GM08714 (cell line): ENCODE measurements at regions not wholly inside any gene's neighbourhood (a gene's known extent, or its start where the extent isn't known, plus 50 kb on each side); places are given as distances from the start of the nearest gene placed in this dataset.

Experiments
- H3K4me3 ChIP-seq: fragments of 200-500 bp; sonication (Bioruptor generic); 2 replicates; pipeline ENCODE4 v1.5.1; 2014; ENCODE audit warnings: mild to moderate bottlenecking, low read length, inconsistent platforms
- ZNF274 ChIP-seq: IDR thresholded peaks from 2 replicates; pipeline ENCODE4 v1.6.1; 2012; ENCODE audit warnings: mild to moderate bottlenecking, low read depth, low read length

DNA sequence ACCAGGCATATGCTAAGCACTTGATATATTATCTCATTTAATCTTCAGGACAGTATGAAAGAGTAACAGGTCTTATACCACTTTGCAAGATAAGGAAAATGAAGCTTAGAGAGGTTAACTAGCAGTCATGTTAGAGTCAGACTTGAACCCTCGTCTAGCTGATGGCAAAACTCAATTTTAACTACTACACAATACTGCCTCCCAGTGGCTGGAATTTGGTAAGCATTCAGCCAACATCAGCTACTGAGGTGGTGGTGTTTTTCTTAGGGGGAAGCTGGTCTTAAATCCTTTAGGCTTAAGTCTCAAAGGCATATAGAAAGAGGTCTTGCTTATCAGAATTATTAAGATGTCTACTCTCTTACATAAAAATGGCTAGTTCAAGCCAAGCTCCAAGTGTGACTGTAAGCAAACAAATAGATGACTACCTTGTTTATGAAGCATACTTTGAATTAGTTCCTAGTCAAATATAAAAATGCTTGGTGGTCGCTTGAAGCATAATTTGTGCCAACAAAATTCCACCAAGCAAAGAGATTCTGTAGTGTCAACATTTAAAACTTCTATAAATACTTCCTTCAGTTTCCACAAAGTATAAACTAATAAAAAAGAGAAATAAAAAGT, 325.4 kb upstream of the FIGN start:
- no peak overlapping the region for H3K4me3 ChIP-seq
- no peak for TF ChIP-seq ZNF274

DNA sequence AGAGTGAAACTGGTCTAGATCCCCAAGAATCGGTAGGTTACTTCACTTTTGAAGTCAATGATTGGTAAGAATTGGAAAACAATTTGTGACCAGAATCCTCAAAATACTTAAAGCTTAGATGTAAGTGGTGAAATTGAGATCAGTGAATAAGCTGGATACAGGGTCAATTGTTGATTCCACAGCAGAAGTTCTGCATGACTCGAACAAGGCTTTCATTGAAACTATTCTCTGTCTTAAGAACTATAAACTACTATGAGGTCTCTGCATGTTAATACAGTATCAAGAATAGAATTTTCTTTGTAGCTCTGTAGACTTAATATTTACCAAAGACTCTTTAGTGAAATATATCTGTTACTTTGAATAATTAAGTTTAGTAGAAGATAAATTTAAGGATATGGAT, 324.2 kb upstream of the FIGN start:
- TF ChIP-seq ZNF274: no peak
- H3K4me3 ChIP-seq: no peak overlapping the region

DNA sequence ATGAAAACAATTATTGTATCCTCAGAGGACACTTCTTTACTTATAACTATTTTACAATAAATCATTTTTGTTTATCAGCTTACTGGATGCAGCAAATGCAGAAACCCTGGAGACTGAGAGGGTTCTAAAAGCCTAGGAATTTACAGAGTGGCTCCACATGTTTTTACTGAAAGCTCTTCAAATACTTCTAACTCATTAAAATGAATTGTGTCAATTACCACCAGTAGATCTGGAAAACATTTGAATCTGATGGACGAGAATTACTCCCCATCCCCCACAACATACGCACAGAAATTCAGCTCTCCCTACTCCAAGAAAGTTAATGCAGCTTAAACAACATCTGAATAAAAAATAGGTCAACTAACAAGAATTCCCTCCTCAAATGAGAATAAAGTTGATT, 319.8 kb upstream of the FIGN start:
- no peak overlapping the region for H3K4me3 ChIP-seq
- TF ChIP-seq ZNF274: no peak

DNA sequence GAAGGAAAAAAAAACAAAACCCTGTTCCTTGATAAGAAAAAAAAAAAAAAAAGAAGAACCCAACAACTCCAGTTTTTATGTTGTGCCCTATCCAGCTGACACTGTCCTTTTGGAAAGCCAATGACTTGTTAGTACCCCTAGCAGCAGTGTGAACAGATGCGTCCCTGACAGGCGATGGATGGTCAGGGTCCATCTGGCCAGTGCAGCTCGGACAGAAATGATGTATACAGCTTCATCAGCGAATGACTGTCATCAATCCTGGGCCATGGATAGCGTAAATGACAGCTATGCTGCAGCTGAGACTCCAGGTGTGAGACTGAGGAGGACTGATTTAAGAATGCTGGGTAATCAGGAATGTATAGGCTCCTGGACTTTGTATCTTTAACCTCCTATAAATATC, 318.8 kb upstream of the FIGN start:
- H3K4me3 ChIP-seq: no peak overlapping the region
- no peak for TF ChIP-seq ZNF274

DNA sequence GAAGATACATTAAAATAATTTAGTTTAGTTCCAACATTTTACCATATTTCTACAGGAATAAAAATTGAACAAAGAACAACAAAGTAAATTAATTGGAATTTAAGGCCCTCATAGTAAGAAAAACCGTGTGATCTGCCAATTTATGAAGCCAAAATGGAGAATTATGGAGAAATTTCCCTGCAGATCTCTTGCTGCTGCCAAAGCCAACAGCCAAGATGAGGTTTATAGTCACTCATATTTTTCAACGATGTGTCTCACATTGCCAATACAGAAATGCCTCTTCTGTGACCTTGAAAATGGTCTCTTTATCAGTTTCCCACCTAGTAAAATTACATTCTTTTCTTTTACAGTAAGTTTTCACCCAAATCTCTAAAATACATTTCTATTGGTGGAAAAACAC, 317.2 kb upstream of the FIGN start:
- no peak for TF ChIP-seq ZNF274
- H3K4me3 ChIP-seq: no peak overlapping the region

DNA sequence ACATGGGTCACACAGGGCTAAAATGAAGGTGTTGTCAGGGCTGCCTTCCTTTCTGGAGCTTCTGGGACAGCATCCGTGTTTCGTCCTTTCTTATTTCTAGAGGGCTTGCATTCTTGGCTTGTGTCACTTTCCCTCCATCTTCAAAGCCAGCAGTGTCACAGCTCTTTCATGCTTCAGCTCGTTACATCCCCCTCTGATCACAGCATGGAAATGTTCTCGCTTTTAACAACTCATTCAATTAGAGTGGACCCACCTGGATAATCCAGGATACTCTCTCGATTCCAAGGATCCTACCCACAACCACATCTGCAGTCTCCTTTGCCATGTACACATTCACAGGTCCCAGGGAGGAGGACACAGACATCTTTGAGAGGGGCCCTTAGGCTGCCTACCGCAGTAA, 316.2 kb upstream of the FIGN start:
- H3K4me3 ChIP-seq: no peak overlapping the region
- no peak for TF ChIP-seq ZNF274

DNA sequence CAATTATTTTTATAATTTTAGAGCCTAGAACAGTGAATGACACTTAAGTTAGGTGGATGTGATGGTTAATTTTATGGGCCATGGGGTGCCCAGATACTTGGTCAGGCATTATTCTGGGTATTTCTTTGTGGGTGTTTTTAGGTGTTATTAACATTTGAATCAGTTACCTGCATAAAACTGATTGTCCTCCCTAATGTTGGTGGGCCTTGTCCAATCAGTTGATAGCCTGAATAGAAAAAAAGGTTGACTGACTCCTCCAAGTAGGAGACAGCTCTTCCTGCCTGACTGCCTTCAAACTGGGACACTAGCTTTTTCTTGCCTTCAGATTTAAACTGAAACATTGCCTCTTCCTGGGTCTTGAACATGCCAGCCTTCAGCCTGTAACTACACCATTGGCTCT, 312.9 kb upstream of the FIGN start:
- no peak for TF ChIP-seq ZNF274
- H3K4me3 ChIP-seq: no peak overlapping the region

DNA sequence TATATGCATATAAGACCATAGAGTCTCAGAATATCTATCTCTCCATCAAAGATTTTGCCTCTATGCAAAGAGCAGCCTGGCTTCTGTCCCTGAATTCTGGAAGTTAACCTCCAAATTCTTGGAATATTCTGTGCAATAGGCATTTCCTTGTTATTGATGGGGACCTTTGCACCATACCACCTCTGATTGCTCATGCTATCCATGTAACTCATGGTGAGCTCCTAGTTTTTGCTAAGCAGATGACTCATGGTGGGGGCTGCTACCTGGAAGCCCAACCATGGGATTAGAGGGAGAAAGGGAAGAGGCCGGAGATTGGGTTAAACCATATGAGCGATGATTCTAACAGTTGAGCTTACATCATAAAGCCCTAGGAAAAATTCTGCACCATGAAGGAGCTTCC, 310.2 kb upstream of the FIGN start:
- TF ChIP-seq ZNF274: no peak
- no peak overlapping the region for H3K4me3 ChIP-seq

DNA sequence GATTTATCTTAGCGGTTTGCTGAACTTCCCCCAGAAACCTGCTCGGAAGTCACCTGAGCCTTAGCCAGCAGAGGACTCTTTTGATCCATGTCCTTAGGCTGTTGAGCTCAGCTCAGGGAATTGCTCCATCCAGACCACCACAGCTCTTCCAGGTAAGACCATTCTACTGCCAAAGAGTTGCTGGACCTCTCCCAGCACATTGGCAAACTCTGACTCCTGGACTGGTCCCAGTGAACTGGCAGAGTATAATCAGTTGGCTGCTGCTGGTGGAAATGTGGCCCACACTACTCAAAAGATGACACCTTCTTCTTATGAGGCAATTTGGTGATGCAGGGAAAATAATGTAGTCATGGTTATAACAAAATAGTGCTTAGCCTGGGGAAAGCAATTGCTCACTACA, 308.8 kb upstream of the FIGN start:
- no peak overlapping the region for H3K4me3 ChIP-seq
- TF ChIP-seq ZNF274: no peak

DNA sequence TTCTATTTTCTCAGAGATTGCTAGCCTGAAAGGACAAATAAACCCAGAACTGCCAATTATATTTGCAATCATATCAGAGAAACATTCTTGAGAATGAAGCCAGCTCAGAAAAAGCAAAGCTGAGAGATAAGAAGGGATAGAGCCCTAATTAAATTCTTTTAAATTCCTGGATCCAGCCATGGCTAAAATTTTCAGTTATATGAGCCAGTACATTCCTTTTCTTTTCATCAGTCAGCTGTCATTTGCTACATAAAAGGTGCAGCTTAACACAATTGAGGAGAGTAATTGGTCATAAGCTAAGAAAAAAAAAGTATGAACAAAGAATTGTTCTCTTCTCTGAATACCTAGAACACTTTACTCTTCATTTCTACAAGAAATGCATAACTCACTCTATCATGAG, 303.5 kb upstream of the FIGN start:
- no peak overlapping the region for H3K4me3 ChIP-seq
- no peak for TF ChIP-seq ZNF274

DNA sequence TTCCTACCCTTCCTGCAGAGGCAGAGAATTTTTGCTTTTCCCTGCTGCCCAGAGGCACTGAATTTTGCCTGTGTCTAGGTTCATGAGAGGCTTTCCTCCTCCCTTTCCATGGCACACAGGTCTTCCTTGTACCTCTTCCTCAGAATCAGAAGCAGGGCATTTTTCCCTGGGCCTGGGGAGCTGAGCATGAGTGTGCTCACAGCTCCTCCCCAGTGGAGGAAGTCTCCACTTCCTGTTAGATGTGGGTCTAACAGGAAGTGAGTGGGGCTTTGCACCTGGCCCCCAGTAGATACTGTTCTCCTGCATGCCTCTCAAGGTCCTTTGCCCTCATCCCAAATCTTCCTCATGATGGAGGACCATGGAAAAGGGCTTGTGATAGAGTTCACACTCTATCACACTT, 297.2 kb upstream of the FIGN start:
- no peak overlapping the region for H3K4me3 ChIP-seq
- no peak for TF ChIP-seq ZNF274

DNA sequence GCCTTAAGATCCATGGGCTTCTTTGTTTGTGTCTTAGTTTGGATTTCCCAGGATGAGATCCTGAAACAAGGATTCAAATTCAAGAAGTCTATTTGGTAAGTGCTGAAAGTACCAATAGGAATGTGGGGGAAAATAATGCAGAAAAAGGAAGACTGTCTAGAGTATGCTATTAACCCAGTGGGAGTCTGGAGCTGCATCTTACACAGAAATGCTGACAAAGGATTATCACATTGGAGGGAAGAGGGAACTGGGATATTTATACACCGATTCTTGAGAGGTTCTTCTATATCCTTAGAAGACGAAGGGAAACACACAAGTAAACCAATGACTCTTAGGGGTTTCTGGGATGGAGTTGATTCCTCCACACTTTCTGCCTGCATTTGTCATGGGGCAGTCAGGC, 294.8 kb upstream of the FIGN start:
- no peak overlapping the region for H3K4me3 ChIP-seq
- TF ChIP-seq ZNF274: no peak

DNA sequence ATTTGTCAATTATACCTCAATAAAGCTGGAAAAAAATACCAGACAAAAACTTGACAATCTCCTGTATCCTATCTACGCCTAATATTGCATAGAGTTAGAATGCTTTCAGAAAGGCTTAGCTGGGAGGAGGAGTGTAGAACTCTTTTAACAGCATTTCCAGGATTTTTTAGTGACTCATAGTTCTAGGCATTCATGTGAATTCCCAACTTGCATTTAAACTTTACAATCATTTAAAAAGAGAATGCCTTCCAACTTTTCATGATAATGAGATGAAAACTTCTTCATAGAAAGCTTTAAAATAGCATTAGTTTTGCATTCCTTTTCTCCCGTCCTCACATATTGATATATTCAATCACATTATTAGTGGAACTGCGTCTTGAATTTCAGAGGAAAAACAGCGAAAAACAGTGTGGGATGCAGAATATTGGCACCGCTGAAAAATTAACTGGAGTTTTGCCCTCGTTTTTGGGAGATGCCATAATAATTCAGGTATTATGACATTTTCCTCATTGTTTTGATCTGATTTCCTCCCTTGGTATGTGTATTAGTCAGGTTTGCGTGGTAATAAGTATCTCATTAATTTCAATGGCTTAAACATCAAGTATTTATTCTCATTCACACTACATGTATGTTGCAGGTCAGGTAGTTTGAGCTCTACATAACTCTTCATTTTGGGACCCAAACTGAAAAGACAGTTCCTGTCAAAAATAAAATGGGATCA, 293.2 kb upstream of the FIGN start:
- no peak for TF ChIP-seq ZNF274

DNA sequence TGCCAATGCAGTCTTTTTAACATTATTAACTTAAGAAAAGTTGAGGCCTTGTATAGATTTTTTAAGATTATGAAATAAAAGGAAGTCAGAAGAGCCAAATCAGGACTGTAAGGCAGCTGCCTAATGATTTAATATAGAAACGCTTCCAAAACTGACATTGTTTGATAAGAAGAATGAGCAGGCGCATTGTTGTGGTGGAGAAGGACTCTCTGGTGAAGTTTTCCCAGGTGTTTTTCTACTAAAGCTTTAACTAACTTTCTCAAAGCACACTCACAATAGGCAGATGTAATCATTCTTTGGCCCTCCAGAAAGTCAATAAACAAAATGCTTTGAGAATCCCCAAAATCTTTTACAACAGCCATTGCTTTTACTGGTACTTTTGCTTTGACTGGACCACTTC, 288.6 kb upstream of the FIGN start:
- TF ChIP-seq ZNF274: no peak
- no peak overlapping the region for H3K4me3 ChIP-seq

More for the DNA sequence above, 293.2 kb upstream of the FIGN start:
- H3K4me3 ChIP-seq: no peak overlapping the region

DNA sequence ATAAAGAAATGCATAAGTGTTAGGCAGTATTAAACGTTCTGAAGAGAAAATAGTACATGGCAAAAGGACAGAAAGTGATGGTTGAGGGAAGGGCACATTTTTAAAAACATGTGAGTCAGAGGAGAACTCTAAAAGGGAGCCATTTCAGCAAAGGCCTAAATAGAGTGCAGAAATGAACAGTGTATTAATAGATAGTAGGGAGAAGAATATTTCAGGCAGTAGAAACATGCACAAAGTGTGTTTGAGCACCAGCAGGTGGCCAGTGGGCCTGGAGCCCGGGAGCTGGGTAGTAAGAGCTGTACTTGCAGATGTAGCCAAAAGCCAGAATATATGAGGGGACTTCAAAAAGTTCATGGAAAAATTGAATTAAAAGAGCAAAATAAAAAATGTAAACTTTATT, 288.1 kb upstream of the FIGN start:
- TF ChIP-seq ZNF274: no peak
- H3K4me3 ChIP-seq: no peak overlapping the region
